ENCODE measurements at regions not wholly inside any gene's neighbourhood (a gene's known extent, or its start where the extent isn't known, plus 50 kb on each side); places are given as distances from the start of the nearest gene placed in this dataset.

- TF ChIP-seq CTCF (IDR thresholded peaks at IDR 0.05) (no peak), ZFX (IDR thresholded peaks at IDR 0.05; ENCODE audit: borderline replicate concordance) (no peak)
These were observed 411.5 kb upstream of the PROK2 start for GRCh38 chr3:72196377-72196929.
